ENCODE measurements at regions not wholly inside any gene's neighbourhood (a gene's known extent, or its start where the extent isn't known, plus 50 kb on each side); places are given as distances from the start of the nearest gene placed in this dataset.
"Not testable (repeated sequence)": the region's sequence is repeated elsewhere in the genome, so short reads cannot be mapped to it uniquely, and the experiment has no call there.

DNA sequence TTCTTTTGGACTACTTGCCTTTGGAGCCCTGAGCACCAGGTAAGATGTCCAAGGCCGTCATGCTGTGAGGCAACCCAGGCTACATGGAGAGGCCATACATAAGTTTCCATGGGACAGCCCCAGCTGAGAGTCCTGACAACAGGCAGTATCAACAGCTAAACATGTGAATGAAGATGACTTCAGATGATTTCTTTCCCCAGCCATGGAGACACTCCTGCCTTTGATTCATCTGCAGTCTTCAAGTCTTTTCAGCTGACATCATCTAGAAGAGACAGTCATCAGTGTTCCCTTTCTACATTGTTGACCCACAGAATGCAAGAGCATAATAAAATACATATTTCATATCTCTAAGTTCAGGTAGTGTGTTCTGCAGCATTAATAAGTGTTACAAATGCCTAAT lies 398.7 kb downstream of the BTG1 start:
- peaks cover 2% of the 10 kb centered on the region for H3K9me3 Mint-ChIP-seq
- no peaks in the 10 kb centered on the region for H3K27me3 Mint-ChIP-seq
- H3K27ac Mint-ChIP-seq, result no peak overlapping the region
- no peaks in the 10 kb centered on the region for H3K36me3 Mint-ChIP-seq (ENCODE audit: low read depth)
- no peak overlapping the region for H3K4me3 Mint-ChIP-seq
- no peak for DNase-seq
- no peaks in the 10 kb centered on the region for H3K4me1 Mint-ChIP-seq
- ChIA-PET POLR2A (no interaction called here), CTCF (interaction anchor here (0.7 kb wide), 1 partner anchor 12 kb away, joined by 3 read pairs; no protein-coding TSS in a partner anchor)

DNA sequence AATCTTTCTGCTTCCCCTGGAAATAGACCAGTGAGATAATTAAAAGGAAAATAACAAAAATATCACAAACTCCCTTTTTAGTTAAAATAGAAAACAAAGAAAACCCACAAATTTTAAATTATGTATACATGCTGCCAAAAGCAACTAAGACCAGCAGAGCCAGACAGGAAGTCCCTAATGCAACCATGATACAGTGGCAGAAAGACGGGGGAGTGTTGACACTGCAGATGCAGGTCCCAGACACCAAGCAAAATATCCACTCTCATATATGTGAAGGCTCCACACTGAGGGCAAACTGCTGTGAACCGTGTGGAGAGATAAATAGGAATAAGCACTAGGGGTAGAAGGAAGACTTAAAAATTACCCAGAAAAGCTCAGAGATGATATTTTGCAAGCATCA lies 401.0 kb downstream of the BTG1 start:
- CTCF ChIA-PET, result no interaction called here
- Mint-ChIP-seq H3K4me1 (no peaks in the 10 kb centered on the region), H3K9me3 (no peaks in the 10 kb centered on the region), H3K27ac (no peak overlapping the region), H3K4me3 (no peak overlapping the region), H3K27me3 (no peaks in the 10 kb centered on the region), H3K36me3 (ENCODE audit: low read depth) (no peaks in the 10 kb centered on the region)
- POLR2A ChIA-PET, result no interaction called here
- no peak for DNase-seq

DNA sequence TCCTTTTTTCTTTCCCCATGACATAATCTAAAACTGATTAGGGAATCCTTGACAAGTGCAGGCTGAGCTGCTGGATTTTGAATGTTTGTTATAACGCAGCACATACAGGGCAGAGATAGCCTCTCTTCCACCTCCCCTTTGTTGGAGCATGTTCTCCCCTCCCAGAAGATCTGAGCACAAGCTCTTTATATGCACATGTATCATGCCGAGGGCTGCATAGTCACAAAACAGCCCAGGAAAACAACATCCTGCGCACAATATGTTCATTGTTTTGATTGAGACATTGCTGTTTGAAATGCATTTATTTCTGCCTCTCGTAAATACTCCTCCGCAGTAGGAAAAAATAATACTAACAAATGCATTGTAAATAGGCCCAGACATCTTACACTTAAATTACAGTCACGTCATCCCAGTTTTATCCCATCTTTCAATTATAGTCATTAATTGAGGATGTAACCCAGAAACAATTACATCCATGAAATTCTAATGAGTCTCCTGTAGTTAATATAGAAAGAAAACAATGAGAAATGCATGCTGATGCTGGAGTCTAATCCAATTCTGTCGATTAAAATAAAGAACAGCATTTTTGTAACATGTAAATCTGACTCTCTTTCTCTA lies 401.8 kb downstream of the BTG1 start:
- no peak for DNase-seq
- no peak overlapping the region for H3K4me3 Mint-ChIP-seq
- CTCF ChIA-PET, result no interaction called here
- no peaks in the 10 kb centered on the region for H3K9me3 Mint-ChIP-seq
- POLR2A ChIA-PET, result interaction anchor here (0.6 to 1.5 kb wide), 2 partner anchors 402 to 429 kb away, joined by 3 read pairs; partner anchors contain the start of gene BTG1
- H3K27me3 Mint-ChIP-seq, result no peaks in the 10 kb centered on the region
- no peak overlapping the region for H3K27ac Mint-ChIP-seq
- no peaks in the 10 kb centered on the region for H3K4me1 Mint-ChIP-seq
- no peaks in the 10 kb centered on the region for H3K36me3 Mint-ChIP-seq (ENCODE audit: low read depth)

GRCh38 chr12:91743280-91743679 lies 402.4 kb downstream of the BTG1 start:
- CTCF ChIA-PET, result no interaction called here
- H3K4me1 Mint-ChIP-seq, result no peaks in the 10 kb centered on the region

DNA sequence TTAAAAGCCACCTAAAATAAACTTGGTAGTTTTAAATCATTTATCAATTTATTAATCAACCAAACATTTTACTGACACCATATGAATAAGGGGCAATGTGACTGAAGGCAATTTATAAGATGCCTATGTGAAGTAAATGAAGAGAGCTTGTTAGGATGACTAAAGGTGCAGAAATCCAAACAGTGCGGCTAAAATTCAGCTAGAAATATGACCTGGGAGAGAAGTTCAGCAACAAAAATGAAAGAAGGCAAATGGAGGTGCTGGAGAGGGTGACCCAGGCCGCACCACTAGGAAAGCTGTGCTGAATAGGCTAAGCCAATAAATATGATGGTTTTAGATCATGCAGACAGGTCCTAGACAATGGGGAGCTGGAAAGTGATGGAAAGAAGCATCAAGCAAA lies 403.7 kb downstream of the BTG1 start:
- ChIA-PET POLR2A (no interaction called here), CTCF (no interaction called here)
- H3K36me3 Mint-ChIP-seq (ENCODE audit: low read depth), result no peaks in the 10 kb centered on the region
- H3K4me3 Mint-ChIP-seq, result no peak overlapping the region
- no peaks in the 10 kb centered on the region for H3K27me3 Mint-ChIP-seq
- H3K4me1 Mint-ChIP-seq, result no peaks in the 10 kb centered on the region
- no peak for DNase-seq
- no peaks in the 10 kb centered on the region for H3K9me3 Mint-ChIP-seq
- H3K27ac Mint-ChIP-seq, result no peak overlapping the region

More at GRCh38 chr12:91743280-91743679, 402.4 kb downstream of the BTG1 start:
- POLR2A ChIA-PET, result interaction anchor here (0.6 to 1.5 kb wide), 2 partner anchors 402 to 430 kb away, joined by 3 read pairs; partner anchors contain the start of gene BTG1
- Mint-ChIP-seq H3K4me3 (no peak overlapping the region), H3K36me3 (ENCODE audit: low read depth) (no peaks in the 10 kb centered on the region), H3K9me3 (no peaks in the 10 kb centered on the region), H3K27ac (no peak overlapping the region), H3K27me3 (no peaks in the 10 kb centered on the region)
- DNase-seq, result no peak

GRCh38 chr12:91733846-91734245 lies 411.8 kb downstream of the BTG1 start:
- H3K4me3 Mint-ChIP-seq; CTCF ChIA-PET; H3K27ac Mint-ChIP-seq; H3K9me3 Mint-ChIP-seq; H3K36me3 Mint-ChIP-seq (ENCODE audit: low read depth); H3K27me3 Mint-ChIP-seq; POLR2A ChIA-PET; H3K4me1 Mint-ChIP-seq; DNase-seq: not testable (repeated sequence)

- Mint-ChIP-seq H3K9me3 (no peaks in the 10 kb centered on the region), H3K27ac (no peak overlapping the region), H3K4me1 (no peaks in the 10 kb centered on the region), H3K36me3 (ENCODE audit: low read depth) (no peaks in the 10 kb centered on the region), H3K27me3 (no peaks in the 10 kb centered on the region), H3K4me3 (no peak overlapping the region)
- DNase-seq, result no peak
- CTCF ChIA-PET, result no interaction called here
- POLR2A ChIA-PET, result no interaction called here
These were observed 413.6 kb downstream of the BTG1 start for GRCh38 chr12:91732086-91732485.

GRCh38 chr12:91729543-91729942 lies 416.1 kb downstream of the BTG1 start:
- POLR2A ChIA-PET, result interaction anchor here (0.5 kb wide), 1 partner anchor 634 kb away, joined by 3 read pairs; no protein-coding TSS in a partner anchor
- CTCF ChIA-PET, result no interaction called here
- Mint-ChIP-seq H3K4me3 (no peak overlapping the region), H3K27me3 (no peaks in the 10 kb centered on the region), H3K4me1 (no peaks in the 10 kb centered on the region), H3K27ac (no peak overlapping the region), H3K9me3 (no peaks in the 10 kb centered on the region), H3K36me3 (ENCODE audit: low read depth) (no peaks in the 10 kb centered on the region)
- DNase-seq, result no peak

- Mint-ChIP-seq H3K4me1 (peaks cover 2% of the 10 kb centered on the region), H3K27me3 (no peaks in the 10 kb centered on the region), H3K4me3 (no peak overlapping the region), H3K27ac (no peak overlapping the region), H3K9me3 (no peaks in the 10 kb centered on the region), H3K36me3 (ENCODE audit: low read depth) (no peaks in the 10 kb centered on the region)
- POLR2A ChIA-PET, result no interaction called here
- CTCF ChIA-PET, result no interaction called here
- DNase-seq, result no peak
These were observed 422.5 kb downstream of the BTG1 start for GRCh38 chr12:91723191-91723590.

- POLR2A ChIA-PET, result no interaction called here
These were observed 423.6 kb downstream of the BTG1 start for GRCh38 chr12:91722072-91722471.

DNA sequence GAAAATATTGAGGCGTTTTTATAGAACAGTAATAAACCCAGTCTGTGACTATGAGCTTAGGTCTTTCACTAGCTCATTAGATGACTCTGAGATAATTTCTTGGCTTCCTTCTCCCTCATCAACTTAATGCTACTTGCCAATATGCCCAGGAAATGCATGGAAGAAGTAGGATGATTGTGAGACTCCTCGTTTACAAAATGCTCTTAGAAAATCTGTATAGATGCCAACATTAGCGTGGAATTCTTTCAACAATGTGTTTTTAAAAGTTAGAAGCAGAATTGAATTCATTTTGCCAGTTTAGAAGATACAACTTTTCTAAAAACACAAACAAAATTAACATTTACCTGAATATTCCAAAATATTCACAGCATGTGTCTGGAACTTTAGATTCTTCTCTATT lies 424.6 kb downstream of the BTG1 start:
- no peak overlapping the region for H3K4me3 Mint-ChIP-seq
- DNase-seq, result no peak
- peaks cover 2% of the 10 kb centered on the region for H3K4me1 Mint-ChIP-seq
- no peaks in the 10 kb centered on the region for H3K9me3 Mint-ChIP-seq
- H3K27ac Mint-ChIP-seq, result no peak overlapping the region
- no peaks in the 10 kb centered on the region for H3K27me3 Mint-ChIP-seq
- CTCF ChIA-PET, result no interaction called here
- POLR2A ChIA-PET, result no interaction called here
- no peaks in the 10 kb centered on the region for H3K36me3 Mint-ChIP-seq (ENCODE audit: low read depth)

More at GRCh38 chr12:91722072-91722471, 423.6 kb downstream of the BTG1 start:
- DNase-seq, result no peak
- Mint-ChIP-seq H3K9me3 (no peaks in the 10 kb centered on the region), H3K27me3 (no peaks in the 10 kb centered on the region), H3K27ac (no peak overlapping the region), H3K4me1 (peaks cover 2% of the 10 kb centered on the region), H3K4me3 (no peak overlapping the region), H3K36me3 (ENCODE audit: low read depth) (no peaks in the 10 kb centered on the region)
- CTCF ChIA-PET, result no interaction called here

DNA sequence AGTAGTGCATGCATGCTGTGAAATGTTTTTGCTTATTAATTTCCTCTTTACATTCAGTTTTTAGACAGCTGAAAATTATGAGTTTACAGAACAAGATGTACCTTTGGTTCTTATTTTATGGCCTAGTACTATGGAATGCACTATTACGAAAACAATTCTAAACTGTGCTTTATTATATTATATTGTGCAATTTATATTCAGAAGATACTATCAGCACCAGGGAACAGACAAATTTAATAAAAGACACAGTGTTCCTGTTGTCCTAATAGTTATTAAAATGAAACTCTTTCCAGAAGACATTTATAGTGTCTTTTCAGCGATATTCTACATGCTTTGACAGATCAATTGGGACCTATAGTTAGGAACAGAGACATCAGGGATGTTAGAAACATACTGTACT lies 427.3 kb downstream of the BTG1 start:
- POLR2A ChIA-PET, result no interaction called here
- H3K4me3 Mint-ChIP-seq, result no peak overlapping the region
- no peak for DNase-seq
- H3K9me3 Mint-ChIP-seq, result no peaks in the 10 kb centered on the region
- no peak overlapping the region for H3K27ac Mint-ChIP-seq
- peaks cover 2% of the 10 kb centered on the region for H3K4me1 Mint-ChIP-seq
- CTCF ChIA-PET, result no interaction called here
- H3K27me3 Mint-ChIP-seq, result no peaks in the 10 kb centered on the region
- no peaks in the 10 kb centered on the region for H3K36me3 Mint-ChIP-seq (ENCODE audit: low read depth)

GRCh38 chr12:91717804-91718203 lies 427.8 kb downstream of the BTG1 start:
- H3K27me3 Mint-ChIP-seq, result no peaks in the 10 kb centered on the region
- peaks cover 2% of the 10 kb centered on the region for H3K4me1 Mint-ChIP-seq
- no peaks in the 10 kb centered on the region for H3K36me3 Mint-ChIP-seq (ENCODE audit: low read depth)
- no peaks in the 10 kb centered on the region for H3K9me3 Mint-ChIP-seq
- H3K4me3 Mint-ChIP-seq, result no peak overlapping the region
- POLR2A ChIA-PET, result no interaction called here
- DNase-seq, result no peak
- CTCF ChIA-PET, result no interaction called here
- H3K27ac Mint-ChIP-seq, result no peak overlapping the region

DNA sequence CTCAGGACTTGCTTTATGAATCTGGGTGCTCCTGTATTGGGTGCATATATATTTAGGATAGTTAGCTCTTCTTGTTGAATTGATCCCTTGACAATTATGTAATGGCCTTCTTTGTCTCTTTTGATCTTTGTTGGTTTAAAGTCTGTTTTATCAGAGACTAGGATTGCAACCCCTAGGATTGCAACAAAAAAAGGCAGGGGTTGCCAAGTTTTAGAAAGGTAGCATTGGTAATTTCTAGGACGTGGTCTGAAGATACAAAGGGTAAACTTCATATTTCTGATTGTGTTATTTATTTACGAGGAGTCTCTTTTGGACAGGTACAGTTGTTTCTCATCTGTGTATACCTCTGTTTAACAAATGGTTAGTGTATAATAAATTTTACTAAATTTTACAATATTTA lies 433.7 kb downstream of the BTG1 start:
- POLR2A ChIA-PET; H3K4me3 Mint-ChIP-seq; H3K36me3 Mint-ChIP-seq (ENCODE audit: low read depth); H3K27ac Mint-ChIP-seq; CTCF ChIA-PET; H3K9me3 Mint-ChIP-seq; DNase-seq; H3K27me3 Mint-ChIP-seq; H3K4me1 Mint-ChIP-seq: not testable (repeated sequence)
